H1 (cell line): ENCODE measurements at regions not wholly inside any gene's neighbourhood (a gene's known extent, or its start where the extent isn't known, plus 50 kb on each side); places are given as distances from the start of the nearest gene placed in this dataset.

ENCODE experiments used
- BCL11A ChIP-seq, 2 experiments: IDR thresholded peaks; one replicate each; pipeline ENCODE4 v1.6.1; 2011; ENCODE audit warnings: low read depth in 2 of 2, low read length in 2 of 2, mild to moderate bottlenecking in 2 of 2
- BRCA1 ChIP-seq: IDR thresholded peaks from 2 replicates; pipeline ENCODE4 v1.6.1; 2012; ENCODE audit warnings: low read depth, low read length, improper control_type of control experiment
- RAD21 ChIP-seq, 2 experiments: IDR thresholded peaks in 1 of 2; conservative IDR thresholded peaks in 1 of 2; 2 replicates each; pipeline ENCODE4 v1.6.1; 2011; ENCODE audit warnings: low read depth in 2 of 2, low read length in 2 of 2, improper control_type of control experiment in 1 of 2, inconsistent platforms in 1 of 2, mild to moderate bottlenecking in 1 of 2, moderate library complexity in 1 of 2
- RFX5 ChIP-seq: IDR thresholded peaks from 2 replicates; pipeline ENCODE4 v1.6.1; 2011; ENCODE audit warnings: low read depth, low read length, improper control_type of control experiment, borderline replicate concordance
- RXRA ChIP-seq: IDR thresholded peaks from 2 replicates; pipeline ENCODE4 v1.6.1; 2011; ENCODE audit warnings: low read depth, mild to moderate bottlenecking, low read length, moderate library complexity; ENCODE audit not compliant: insufficient read depth
- SAP30 ChIP-seq: fragments of 300-600 bp; sonication (generic); IDR thresholded peaks from 2 replicates; pipeline ENCODE4 v1.7.1; 2012; ENCODE audit warnings: low read length, moderate library complexity, mild to moderate bottlenecking, inconsistent platforms; ENCODE audit not compliant: insufficient read depth, insufficient replicate concordance
- SP2 ChIP-seq: IDR thresholded peaks from 2 replicates; pipeline ENCODE4 v1.6.1; 2012; ENCODE audit warnings: mild to moderate bottlenecking, low read length, inconsistent platforms
- SUZ12 ChIP-seq: fragments of 200-600 bp; sonication (generic); IDR thresholded peaks from 2 replicates; pipeline ENCODE4 v1.6.1; 2012; ENCODE audit warnings: mild to moderate bottlenecking, inconsistent platforms, low read length, moderate library complexity, mixed read lengths
- TF ChIP-seq, protein P1 (sequence below): fragments of 300-600 bp; sonication (generic); IDR thresholded peaks from 2 replicates; pipeline ENCODE4 v1.7.1; 2012; ENCODE audit warnings: low read length, moderate library complexity, mild to moderate bottlenecking, inconsistent platforms; ENCODE audit not compliant: insufficient replicate concordance

DNA sequence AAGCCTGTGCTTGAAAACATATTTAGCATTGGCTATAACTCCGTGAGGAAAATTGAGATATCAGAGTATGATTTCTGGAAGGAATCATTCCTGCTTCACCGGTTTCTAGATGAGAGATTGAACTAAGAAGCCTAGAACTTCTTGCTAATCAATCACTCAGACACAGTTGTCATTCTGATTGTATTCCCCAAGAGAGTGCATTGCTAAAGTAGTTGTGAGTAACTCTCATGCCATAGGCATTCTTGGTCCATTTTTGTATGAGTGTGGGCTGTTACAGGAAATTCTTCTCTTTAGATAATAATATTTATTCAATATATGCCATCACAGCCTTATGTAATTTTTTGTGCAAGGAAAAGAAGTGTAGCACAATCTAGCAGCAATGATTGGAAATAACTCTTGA is 893.3 kb upstream of the MDGA2 start (continued):
- TF ChIP-seq, protein P1, sequence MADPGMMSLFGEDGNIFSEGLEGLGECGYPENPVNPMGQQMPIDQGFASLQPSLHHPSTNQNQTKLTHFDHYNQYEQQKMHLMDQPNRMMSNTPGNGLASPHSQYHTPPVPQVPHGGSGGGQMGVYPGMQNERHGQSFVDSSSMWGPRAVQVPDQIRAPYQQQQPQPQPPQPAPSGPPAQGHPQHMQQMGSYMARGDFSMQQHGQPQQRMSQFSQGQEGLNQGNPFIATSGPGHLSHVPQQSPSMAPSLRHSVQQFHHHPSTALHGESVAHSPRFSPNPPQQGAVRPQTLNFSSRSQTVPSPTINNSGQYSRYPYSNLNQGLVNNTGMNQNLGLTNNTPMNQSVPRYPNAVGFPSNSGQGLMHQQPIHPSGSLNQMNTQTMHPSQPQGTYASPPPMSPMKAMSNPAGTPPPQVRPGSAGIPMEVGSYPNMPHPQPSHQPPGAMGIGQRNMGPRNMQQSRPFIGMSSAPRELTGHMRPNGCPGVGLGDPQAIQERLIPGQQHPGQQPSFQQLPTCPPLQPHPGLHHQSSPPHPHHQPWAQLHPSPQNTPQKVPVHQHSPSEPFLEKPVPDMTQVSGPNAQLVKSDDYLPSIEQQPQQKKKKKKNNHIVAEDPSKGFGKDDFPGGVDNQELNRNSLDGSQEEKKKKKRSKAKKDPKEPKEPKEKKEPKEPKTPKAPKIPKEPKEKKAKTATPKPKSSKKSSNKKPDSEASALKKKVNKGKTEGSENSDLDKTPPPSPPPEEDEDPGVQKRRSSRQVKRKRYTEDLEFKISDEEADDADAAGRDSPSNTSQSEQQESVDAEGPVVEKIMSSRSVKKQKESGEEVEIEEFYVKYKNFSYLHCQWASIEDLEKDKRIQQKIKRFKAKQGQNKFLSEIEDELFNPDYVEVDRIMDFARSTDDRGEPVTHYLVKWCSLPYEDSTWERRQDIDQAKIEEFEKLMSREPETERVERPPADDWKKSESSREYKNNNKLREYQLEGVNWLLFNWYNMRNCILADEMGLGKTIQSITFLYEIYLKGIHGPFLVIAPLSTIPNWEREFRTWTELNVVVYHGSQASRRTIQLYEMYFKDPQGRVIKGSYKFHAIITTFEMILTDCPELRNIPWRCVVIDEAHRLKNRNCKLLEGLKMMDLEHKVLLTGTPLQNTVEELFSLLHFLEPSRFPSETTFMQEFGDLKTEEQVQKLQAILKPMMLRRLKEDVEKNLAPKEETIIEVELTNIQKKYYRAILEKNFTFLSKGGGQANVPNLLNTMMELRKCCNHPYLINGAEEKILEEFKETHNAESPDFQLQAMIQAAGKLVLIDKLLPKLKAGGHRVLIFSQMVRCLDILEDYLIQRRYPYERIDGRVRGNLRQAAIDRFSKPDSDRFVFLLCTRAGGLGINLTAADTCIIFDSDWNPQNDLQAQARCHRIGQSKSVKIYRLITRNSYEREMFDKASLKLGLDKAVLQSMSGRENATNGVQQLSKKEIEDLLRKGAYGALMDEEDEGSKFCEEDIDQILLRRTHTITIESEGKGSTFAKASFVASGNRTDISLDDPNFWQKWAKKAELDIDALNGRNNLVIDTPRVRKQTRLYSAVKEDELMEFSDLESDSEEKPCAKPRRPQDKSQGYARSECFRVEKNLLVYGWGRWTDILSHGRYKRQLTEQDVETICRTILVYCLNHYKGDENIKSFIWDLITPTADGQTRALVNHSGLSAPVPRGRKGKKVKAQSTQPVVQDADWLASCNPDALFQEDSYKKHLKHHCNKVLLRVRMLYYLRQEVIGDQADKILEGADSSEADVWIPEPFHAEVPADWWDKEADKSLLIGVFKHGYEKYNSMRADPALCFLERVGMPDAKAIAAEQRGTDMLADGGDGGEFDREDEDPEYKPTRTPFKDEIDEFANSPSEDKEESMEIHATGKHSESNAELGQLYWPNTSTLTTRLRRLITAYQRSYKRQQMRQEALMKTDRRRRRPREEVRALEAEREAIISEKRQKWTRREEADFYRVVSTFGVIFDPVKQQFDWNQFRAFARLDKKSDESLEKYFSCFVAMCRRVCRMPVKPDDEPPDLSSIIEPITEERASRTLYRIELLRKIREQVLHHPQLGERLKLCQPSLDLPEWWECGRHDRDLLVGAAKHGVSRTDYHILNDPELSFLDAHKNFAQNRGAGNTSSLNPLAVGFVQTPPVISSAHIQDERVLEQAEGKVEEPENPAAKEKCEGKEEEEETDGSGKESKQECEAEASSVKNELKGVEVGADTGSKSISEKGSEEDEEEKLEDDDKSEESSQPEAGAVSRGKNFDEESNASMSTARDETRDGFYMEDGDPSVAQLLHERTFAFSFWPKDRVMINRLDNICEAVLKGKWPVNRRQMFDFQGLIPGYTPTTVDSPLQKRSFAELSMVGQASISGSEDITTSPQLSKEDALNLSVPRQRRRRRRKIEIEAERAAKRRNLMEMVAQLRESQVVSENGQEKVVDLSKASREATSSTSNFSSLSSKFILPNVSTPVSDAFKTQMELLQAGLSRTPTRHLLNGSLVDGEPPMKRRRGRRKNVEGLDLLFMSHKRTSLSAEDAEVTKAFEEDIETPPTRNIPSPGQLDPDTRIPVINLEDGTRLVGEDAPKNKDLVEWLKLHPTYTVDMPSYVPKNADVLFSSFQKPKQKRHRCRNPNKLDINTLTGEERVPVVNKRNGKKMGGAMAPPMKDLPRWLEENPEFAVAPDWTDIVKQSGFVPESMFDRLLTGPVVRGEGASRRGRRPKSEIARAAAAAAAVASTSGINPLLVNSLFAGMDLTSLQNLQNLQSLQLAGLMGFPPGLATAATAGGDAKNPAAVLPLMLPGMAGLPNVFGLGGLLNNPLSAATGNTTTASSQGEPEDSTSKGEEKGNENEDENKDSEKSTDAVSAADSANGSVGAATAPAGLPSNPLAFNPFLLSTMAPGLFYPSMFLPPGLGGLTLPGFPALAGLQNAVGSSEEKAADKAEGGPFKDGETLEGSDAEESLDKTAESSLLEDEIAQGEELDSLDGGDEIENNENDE, result no peak
- TF ChIP-seq SAP30, result no peak
- TF ChIP-seq BCL11A (IDR thresholded peaks at IDR 0.05; ENCODE audit: low read depth in 2 of 2, low read length in 2 of 2), result no peak
- TF ChIP-seq RAD21 (IDR thresholded peaks at IDR 0.05 in 1 of 2, conservative IDR thresholded peaks at IDR 0.05 in 1 of 2; ENCODE audit: low read depth in 2 of 2, low read length in 2 of 2), result no peak
- TF ChIP-seq SUZ12, result no peak
- TF ChIP-seq BRCA1, result no peak
- no peak for TF ChIP-seq RFX5
- no peak for TF ChIP-seq SP2
- no peak for TF ChIP-seq RXRA
